ENCODE measurements at regions not wholly inside any gene's neighbourhood (a gene's known extent, or its start where the extent isn't known, plus 50 kb on each side); places are given as distances from the start of the nearest gene placed in this dataset.

DNA sequence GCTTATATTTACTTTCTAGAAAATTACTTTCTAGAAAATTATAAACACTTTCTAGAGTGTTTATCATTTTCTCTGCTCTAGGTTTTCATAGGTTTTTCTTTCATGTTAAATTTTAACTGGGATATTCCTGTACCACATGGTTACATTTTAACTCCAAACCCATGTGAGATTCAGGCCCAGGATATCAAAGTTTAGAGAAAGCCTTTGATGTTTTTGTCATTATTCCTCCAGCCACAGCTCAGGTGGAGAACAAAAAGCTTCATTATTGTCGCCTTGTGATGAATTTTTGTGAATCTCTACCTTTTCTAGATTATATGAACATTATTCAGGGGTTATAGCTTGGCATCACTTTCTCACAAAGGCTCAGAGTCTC, 816.0 kb downstream of the SQOR start:
- H3K23me2 ChIP-seq (ENCODE audit: insufficient read length, low read depth, low read length, poor library complexity, severe bottlenecking): no peaks in the 10 kb centered on the region
- Mint-ChIP-seq H3K27ac (no peak overlapping the region), H3K9me3 (no peaks in the 10 kb centered on the region), H3K4me1 (no peaks in the 10 kb centered on the region), H3K4me3 (no peak overlapping the region), H3K36me3 (ENCODE audit: insufficient read depth in 1 of 3, low read depth in 3 of 3) (no peaks in the 10 kb centered on the region), H3K27me3 (ENCODE audit: low read depth) (no peaks in the 10 kb centered on the region)
- no peaks in the 10 kb centered on the region for H3K79me1 ChIP-seq (ENCODE audit: insufficient read depth, low read depth, low read length, poor library complexity, severe bottlenecking)
- no CpG with 5 or more reads among the region's 1 CpG for WGBS (ENCODE audit: extremely low coverage, insufficient read length, low lambda C conversion rate)
- H2AFZ ChIP-seq (ENCODE audit: low read length): no peak overlapping the region
- no peak overlapping the region for H3K4ac ChIP-seq (ENCODE audit: low read depth, low read length)
- H2AK5ac ChIP-seq (ENCODE audit: insufficient read length, low read length): no peak overlapping the region
- no peak overlapping the region for H2BK15ac ChIP-seq (ENCODE audit: low read depth, low read length)
- no peak overlapping the region for H3K4me2 ChIP-seq (ENCODE audit: insufficient read depth, insufficient read length, low read length)
- DNase-seq: no peak
- H3K56ac ChIP-seq (ENCODE audit: insufficient read length, low read depth, low read length): no peak overlapping the region
- no peak overlapping the region for H4K91ac ChIP-seq (ENCODE audit: insufficient read length, low read depth, low read length)
- no peak overlapping the region for H3K27ac ChIP-seq (ENCODE audit: insufficient read length, low read depth, low read length)
- no peak overlapping the region for H3K23ac ChIP-seq (ENCODE audit: insufficient read length, low read depth, low read length)
- TF ChIP-seq CTCF (conservative IDR thresholded peaks at IDR 0.05): no peak
- no peak overlapping the region for H2BK5ac ChIP-seq (ENCODE audit: insufficient read length, low read length)
- no peak overlapping the region for H4K5ac ChIP-seq (ENCODE audit: insufficient read length, low read depth, low read length)
- no peak overlapping the region for H3K14ac ChIP-seq (ENCODE audit: insufficient read depth, low read length)
- no peak overlapping the region for H3K9ac ChIP-seq (ENCODE audit: extremely low read depth, insufficient read length, low read length)
- no peak overlapping the region for H2BK12ac ChIP-seq (ENCODE audit: insufficient read length, low read depth, low read length)
- H3K4me1 ChIP-seq (ENCODE audit: insufficient read depth, low read length): no peaks in the 10 kb centered on the region
- no peaks in the 10 kb centered on the region for H3K27me3 ChIP-seq (ENCODE audit: insufficient read depth, low read length)
- no peaks in the 10 kb centered on the region for H4K20me1 ChIP-seq (ENCODE audit: control insufficient read depth, insufficient read depth, insufficient read length)
- no peak overlapping the region for H2BK20ac ChIP-seq (ENCODE audit: low read depth, low read length, poor library complexity, severe bottlenecking)
- H3T11ph ChIP-seq (ENCODE audit: low read length): no peak overlapping the region
- no peaks in the 10 kb centered on the region for H3K79me2 ChIP-seq (ENCODE audit: insufficient read depth, low read length)
- no peak overlapping the region for H2BK120ac ChIP-seq (ENCODE audit: low read depth, low read length, poor library complexity, severe bottlenecking)
- H3K18ac ChIP-seq (ENCODE audit: insufficient read length, low read depth, low read length): no peak overlapping the region
- H4K8ac ChIP-seq (replicated peaks; ENCODE audit: insufficient read length, low read depth, low read length): no peak overlapping the region
- no peaks in the 10 kb centered on the region for H3K9me3 ChIP-seq (ENCODE audit: control insufficient read depth, low read depth, low read length)

All from H9 (cell line).